Fibroblast of skin of back (primary cell): ENCODE measurements at regions not wholly inside any gene's neighbourhood (a gene's known extent, or its start where the extent isn't known, plus 50 kb on each side); places are given as distances from the start of the nearest gene placed in this dataset.
A peak's percentile ranks its signal among the peaks of the same experiment; 100 is the strongest.
"Not testable (repeated sequence)": the region's sequence is repeated elsewhere in the genome, so short reads cannot be mapped to it uniquely, and the experiment has no call there.

Source experiments
- DNase-seq: peaks from one replicate; pipeline ENCODE4 v3.0.0-alpha.2; 2013

DNA sequence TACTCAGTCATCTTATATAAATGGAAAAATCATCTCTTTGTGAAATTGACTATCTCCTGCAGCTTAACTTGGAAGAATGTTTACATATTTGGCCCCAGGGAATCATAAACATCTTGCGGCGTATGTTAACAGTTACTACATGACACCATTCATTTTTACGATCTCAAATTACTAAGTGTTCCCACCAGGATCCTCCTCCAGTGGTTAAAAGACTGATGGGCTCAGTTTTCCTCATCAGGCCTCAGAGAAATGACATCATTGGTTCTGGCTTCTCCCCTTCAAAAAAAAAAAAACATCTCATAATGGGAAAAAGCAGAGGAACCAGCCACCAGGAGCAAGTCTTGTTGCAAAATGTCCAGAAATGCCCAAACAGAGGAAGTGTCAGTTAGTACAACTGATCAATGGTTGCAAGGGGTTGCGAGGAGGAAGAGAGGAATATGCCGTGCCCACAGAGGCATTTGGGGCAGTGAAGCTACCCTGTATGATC lies 70.5 kb upstream of the LIPC start:
- peak; percentile 90 for DNase-seq

DNA sequence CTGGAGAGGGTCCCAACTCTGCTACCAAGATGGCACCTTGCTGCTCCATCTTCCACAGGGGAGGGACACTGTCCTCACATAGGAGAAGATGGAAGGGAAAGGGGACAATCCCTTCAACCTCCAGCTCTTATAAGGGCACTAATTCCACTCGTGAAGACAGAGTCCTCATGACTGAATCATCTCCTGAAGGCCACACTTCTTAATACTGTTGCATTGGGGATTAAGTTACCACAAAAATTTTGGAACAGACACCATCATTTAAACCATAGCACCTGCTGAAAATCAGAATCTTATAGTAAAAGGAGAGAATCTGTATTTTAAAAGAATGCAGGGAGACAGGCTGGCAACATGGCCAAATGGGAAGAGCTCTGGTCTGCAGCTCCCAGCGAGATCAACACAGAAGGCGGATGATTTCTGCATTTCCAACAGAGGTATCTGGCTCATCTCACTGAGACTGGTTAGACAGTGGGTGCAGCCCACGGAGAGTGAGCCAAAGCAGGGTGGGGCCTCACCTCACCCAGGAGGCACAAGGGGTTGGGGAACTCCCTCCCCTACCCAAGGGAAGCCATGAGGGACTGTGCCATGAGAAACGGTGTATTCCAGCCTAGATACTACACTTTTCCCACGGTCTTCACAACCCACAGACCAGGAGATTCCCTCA lies 69.4 kb upstream of the LIPC start:
- no peak for DNase-seq

DNA sequence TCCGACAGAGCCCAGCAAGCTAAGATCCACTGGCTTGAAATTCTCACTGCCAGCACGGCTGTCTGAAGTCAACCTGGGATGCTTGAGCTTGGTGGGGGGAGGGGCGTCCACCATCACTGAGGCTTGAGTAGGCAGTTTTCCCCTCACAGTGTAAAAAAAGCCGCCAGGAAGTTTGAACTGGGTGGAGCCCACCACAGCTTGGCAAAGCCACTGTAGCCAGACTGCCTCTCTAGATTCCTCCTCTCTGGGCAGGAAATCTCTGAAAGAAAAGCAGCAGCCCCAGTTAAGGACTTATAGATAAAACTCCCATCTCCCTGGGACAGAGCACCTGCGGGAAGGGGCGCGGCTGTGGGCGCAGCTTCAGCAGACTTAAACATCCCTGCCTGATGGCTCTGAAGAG lies 68.7 kb upstream of the LIPC start:
- not testable (repeated sequence) for DNase-seq

DNA sequence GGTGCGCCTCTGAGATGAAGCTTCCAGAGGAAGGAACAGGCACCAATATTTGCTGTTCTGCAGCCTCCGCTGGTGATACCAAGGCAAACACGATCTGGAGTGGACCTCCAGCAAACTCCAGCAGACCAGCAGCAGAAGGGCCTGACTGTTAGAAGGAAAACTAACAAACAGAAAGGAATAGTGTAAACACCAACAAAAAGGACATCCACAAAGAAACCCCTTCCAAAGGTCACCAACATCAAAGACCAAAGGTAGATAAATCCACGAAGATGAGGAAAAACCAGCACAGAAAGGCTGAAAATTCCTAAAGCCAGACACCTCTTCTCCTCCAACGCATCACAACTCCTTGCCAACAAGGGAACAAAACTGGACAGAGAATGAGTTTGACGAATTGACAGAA lies 68.1 kb upstream of the LIPC start:
- not testable (repeated sequence) for DNase-seq

- DNase-seq, result not testable (repeated sequence)
These were observed 66.7 kb upstream of the LIPC start for GRCh38 chr15:58365098-58365497.

DNA sequence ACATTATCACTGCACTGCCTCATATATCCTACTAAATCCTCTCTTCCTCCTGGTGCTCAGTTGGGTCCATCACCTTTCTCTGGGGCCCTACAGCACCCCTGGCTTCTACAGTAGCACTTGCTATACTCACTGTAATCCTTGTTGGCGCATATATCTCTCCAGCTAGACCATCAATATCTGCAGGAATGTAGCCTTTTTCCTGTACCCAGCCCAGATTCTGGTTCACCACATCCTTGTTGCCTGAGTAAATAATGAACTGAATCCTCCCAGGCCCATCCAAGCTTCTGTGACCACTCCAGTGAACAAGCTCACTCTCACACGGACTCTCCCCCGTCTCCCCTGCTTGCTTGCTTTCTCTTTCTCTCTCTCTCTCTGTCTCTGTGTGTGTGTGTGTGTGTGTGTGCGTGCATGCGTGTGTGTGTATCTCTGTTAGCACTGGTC lies 62.5 kb upstream of the LIPC start:
- DNase-seq, result peak; percentile 60

GRCh38 chr15:58369956-58370355 lies 61.8 kb upstream of the LIPC start:
- DNase-seq, result no peak

GRCh38 chr15:58374147-58374546 lies 57.6 kb upstream of the LIPC start:
- no peak for DNase-seq

- DNase-seq, result no peak
These were observed 54.6 kb upstream of the LIPC start for GRCh38 chr15:58377193-58377592.

- peak; percentile 64 for DNase-seq
These were observed 53.3 kb upstream of the LIPC start for GRCh38 chr15:58378241-58379085.

GRCh38 chr15:58379454-58379853 lies 52.3 kb upstream of the LIPC start:
- not testable (repeated sequence) for DNase-seq

- DNase-seq, result no peak
These were observed 51.4 kb upstream of the LIPC start for GRCh38 chr15:58380280-58380945.

- no peak for DNase-seq
These were observed 50.1 kb upstream of the LIPC start for GRCh38 chr15:58381697-58382096.
